MCF 10A (cell line): ENCODE measurements at regions not wholly inside any gene's neighbourhood (a gene's known extent, or its start where the extent isn't known, plus 50 kb on each side); places are given as distances from the start of the nearest gene placed in this dataset.

Experiments used
- BruUV-seq: library from RNA; stranded (reverse); fragments of 400-500 nt; replicated peaks from 2 replicates; lab custom pipeline; 2021; lab: Mats Ljungman, UMichigan
- CTCF ChIA-PET: fragments of 300-600 bp; sonication (Branson Sonifier 250); formaldehyde crosslinking; extraction: SDS; loops from one replicate; lab custom pipeline; 2021; ENCODE audit warnings: antibody characterized with exemption, inconsistent platforms; lab: Yijun Ruan, JAX
- POLR2A ChIA-PET: fragments of 300-600, 350-650 bp; sonication (Branson Sonifier 250); formaldehyde crosslinking; extraction: SDS; loops from one replicate; lab custom pipeline; 2020; ENCODE audit warnings: antibody characterized with exemption, inconsistent platforms; lab: Yijun Ruan, JAX
- DNase-seq: peaks from one replicate; pipeline ENCODE4 v3.0.0-alpha.2; 2018; ENCODE audit not compliant: unreplicated experiment
- H3K27ac Mint-ChIP-seq: one replicate; pipeline ENCODE4 v1.8.0; 2022; ENCODE audit warnings: mild to moderate bottlenecking, low read depth, mixed read lengths; ENCODE audit not compliant: unreplicated experiment
- H3K27me3 Mint-ChIP-seq: one replicate; pipeline ENCODE4 v1.8.0; 2022; ENCODE audit warnings: mixed read lengths; ENCODE audit not compliant: insufficient read depth, unreplicated experiment
- H3K36me3 Mint-ChIP-seq: one replicate; pipeline ENCODE4 v1.8.0; 2022; ENCODE audit warnings: mild to moderate bottlenecking, moderate library complexity, mixed read lengths; ENCODE audit not compliant: insufficient read depth, unreplicated experiment
- H3K4me1 Mint-ChIP-seq: one replicate; pipeline ENCODE4 v1.8.0; 2022; ENCODE audit warnings: mixed read lengths; ENCODE audit not compliant: insufficient read depth, unreplicated experiment
- H3K4me3 Mint-ChIP-seq: one replicate; pipeline ENCODE4 v1.8.0; 2022; ENCODE audit warnings: mild to moderate bottlenecking, moderate library complexity, mixed read lengths; ENCODE audit not compliant: unreplicated experiment
- H3K9me3 Mint-ChIP-seq: one replicate; pipeline ENCODE4 v1.8.0; 2022; ENCODE audit warnings: mixed read lengths; ENCODE audit not compliant: unreplicated experiment
- intact Hi-C: fragments of 100-400 bp; cut with micrococcal nuclease; formaldehyde crosslinking; loops from 2 replicates; pipeline ENCODE4 v1.14.1; 2022
- TF ChIP-seq, protein P1 (sequence below): fragments of 200-600 bp; IDR thresholded peaks from one replicate; pipeline ENCODE4 v1.8.0; 2022; ENCODE audit warnings: antibody characterized with exemption, mild to moderate bottlenecking; ENCODE audit not compliant: unreplicated experiment

DNA sequence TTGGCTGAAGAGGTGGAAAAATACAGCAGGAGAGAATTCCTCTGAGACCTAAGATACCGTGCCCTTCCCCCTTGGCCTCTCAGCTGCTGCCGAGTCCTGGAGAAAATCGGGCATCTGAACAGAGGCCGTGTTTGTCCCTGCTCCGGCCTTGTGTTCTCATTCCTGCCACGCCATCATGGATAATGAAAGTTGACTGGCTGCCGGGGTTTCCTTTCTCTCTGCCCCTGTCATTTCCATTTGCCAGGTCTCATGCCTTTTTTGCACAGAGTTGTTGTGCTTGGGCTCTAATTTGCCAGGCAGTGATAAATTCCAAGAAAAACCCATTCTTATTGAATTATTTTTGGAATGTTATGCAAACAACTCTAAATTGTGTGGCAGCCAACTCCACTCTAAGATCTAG lies 496.9 kb upstream of the TNP1 start:
- TF ChIP-seq, protein P1, sequence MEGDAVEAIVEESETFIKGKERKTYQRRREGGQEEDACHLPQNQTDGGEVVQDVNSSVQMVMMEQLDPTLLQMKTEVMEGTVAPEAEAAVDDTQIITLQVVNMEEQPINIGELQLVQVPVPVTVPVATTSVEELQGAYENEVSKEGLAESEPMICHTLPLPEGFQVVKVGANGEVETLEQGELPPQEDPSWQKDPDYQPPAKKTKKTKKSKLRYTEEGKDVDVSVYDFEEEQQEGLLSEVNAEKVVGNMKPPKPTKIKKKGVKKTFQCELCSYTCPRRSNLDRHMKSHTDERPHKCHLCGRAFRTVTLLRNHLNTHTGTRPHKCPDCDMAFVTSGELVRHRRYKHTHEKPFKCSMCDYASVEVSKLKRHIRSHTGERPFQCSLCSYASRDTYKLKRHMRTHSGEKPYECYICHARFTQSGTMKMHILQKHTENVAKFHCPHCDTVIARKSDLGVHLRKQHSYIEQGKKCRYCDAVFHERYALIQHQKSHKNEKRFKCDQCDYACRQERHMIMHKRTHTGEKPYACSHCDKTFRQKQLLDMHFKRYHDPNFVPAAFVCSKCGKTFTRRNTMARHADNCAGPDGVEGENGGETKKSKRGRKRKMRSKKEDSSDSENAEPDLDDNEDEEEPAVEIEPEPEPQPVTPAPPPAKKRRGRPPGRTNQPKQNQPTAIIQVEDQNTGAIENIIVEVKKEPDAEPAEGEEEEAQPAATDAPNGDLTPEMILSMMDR: no peak
- H3K4me1 Mint-ChIP-seq: peaks cover 17% of the 10 kb centered on the region
- intact Hi-C loops: no loop called here
- POLR2A ChIA-PET: no interaction called here
- H3K36me3 Mint-ChIP-seq: no peaks in the 10 kb centered on the region
- no peaks in the 10 kb centered on the region for H3K27me3 Mint-ChIP-seq
- no peak for DNase-seq
- H3K9me3 Mint-ChIP-seq: no peaks in the 10 kb centered on the region
- H3K4me3 Mint-ChIP-seq: no peak overlapping the region
- CTCF ChIA-PET: interaction anchor here (0.6 to 1.7 kb wide), 2 partner anchors 10 to 65 kb away, joined by 3 to 5 read pairs; no protein-coding TSS in a partner anchor
- no TSS peak for BruUV-seq
- H3K27ac Mint-ChIP-seq: no peak overlapping the region

DNA sequence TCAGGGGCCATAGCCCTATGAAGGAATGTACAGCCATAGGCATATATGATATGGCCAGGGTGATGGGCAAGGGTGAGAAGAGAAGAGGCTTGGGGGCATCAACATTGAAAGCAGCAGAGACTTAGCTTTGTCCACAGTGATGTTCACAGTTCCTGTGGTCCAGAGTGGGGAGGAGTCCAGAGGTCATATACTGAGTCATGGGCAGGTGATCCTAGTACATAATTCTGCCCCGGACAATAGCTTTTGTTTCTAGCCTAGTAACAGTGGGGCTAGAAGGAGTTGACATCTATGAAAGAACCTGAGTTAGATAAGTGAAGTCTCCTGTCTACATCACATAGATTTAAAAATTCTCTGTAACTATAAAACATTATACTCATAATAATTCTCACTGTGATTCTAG lies 496.3 kb upstream of the TNP1 start:
- Mint-ChIP-seq H3K4me3 (no peak overlapping the region), H3K9me3 (no peaks in the 10 kb centered on the region), H3K27ac (no peak overlapping the region), H3K27me3 (no peaks in the 10 kb centered on the region), H3K4me1 (peaks cover 10% of the 10 kb centered on the region), H3K36me3 (no peaks in the 10 kb centered on the region)
- DNase-seq: no peak
- TF ChIP-seq, protein P1: no peak
- BruUV-seq: no TSS peak
- ChIA-PET POLR2A (no interaction called here), CTCF (interaction anchor here (0.5 to 1.7 kb wide), 3 partner anchors 9 to 213 kb away, joined by 3 to 5 read pairs (median 3); no protein-coding TSS in a partner anchor)
- intact Hi-C loops: no loop called here

DNA sequence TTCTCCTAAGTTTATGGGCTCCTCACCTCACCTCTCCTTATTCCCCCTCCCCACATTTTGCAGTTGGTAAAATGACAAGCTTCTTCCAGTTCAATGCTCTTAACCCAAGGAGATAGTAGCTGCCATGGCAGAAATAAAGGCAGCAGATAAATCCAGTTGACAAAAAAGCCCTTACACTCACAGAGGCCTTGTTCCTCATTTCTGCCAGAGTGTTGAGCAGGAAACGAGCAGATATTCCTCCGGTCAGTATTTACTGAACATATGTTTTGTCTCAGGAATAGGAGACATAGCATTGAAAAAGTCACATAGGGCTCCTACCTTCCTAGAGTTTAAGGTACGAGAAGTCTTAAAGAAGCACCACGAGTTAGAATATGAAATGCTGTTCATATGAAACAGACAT lies 493.7 kb upstream of the TNP1 start:
- TF ChIP-seq, protein P1: no peak
- Mint-ChIP-seq H3K36me3 (no peaks in the 10 kb centered on the region), H3K27me3 (no peaks in the 10 kb centered on the region), H3K4me3 (no peak overlapping the region), H3K4me1 (no peaks in the 10 kb centered on the region), H3K27ac (no peak overlapping the region), H3K9me3 (peaks cover 3% of the 10 kb centered on the region)
- no peak for DNase-seq
- CTCF ChIA-PET: interaction anchor here (0.7 kb wide), 1 partner anchor 670 kb away, joined by 6 read pairs; no protein-coding TSS in a partner anchor
- POLR2A ChIA-PET: interaction anchor here (0.8 kb wide), 1 partner anchor 11 kb away, joined by 3 read pairs; no protein-coding TSS in a partner anchor
- intact Hi-C loops: no loop called here
- no TSS peak for BruUV-seq

DNA sequence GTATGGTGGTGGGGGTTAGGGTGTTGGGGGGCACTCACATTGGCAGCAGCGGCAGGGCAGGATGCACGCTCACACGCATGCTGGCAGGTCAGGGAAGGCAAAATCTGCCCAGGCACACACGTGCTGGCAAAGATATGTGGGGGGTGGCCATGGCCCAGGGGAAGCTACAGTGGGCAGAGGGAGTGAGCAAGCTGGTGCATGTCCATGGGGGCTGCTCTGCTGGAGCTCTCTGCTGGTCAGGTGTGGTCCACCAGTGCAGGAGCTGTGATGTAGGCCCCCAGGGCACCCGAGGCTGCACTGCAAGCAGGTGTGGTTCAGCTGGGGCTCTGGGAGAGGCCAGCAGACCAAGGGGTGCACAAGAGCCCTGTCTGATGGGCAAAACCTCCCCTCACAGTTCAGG lies 491.5 kb upstream of the TNP1 start:
- Mint-ChIP-seq H3K9me3 (peaks cover 15% of the 10 kb centered on the region), H3K27ac (no peak overlapping the region)
- CTCF ChIA-PET: no interaction called here

More for the DNA sequence above, 491.5 kb upstream of the TNP1 start:
- no peaks in the 10 kb centered on the region for H3K36me3 Mint-ChIP-seq
- TF ChIP-seq, protein P1: no peak
- H3K27me3 Mint-ChIP-seq: no peaks in the 10 kb centered on the region
- no peak overlapping the region for H3K4me3 Mint-ChIP-seq
- no peaks in the 10 kb centered on the region for H3K4me1 Mint-ChIP-seq
- no TSS peak for BruUV-seq
- POLR2A ChIA-PET: no interaction called here
- intact Hi-C loops: no loop called here
- no peak for DNase-seq
